HEK293 (cell line): ENCODE measurements at regions not wholly inside any gene's neighbourhood (a gene's known extent, or its start where the extent isn't known, plus 50 kb on each side); places are given as distances from the start of the nearest gene placed in this dataset.
A peak's percentile ranks its signal among the peaks of the same experiment; 100 is the strongest.

Experiments
- CTCF ChIA-PET: fragments of 350-600 bp; formaldehyde crosslinking; extraction: SDS; loops from one replicate; lab custom pipeline; 2021; ENCODE audit warnings: antibody characterized with exemption; lab: Yijun Ruan, JAX
- POLR2A ChIA-PET: fragments of 300-600 bp; formaldehyde crosslinking; extraction: SDS; loops from one replicate; lab custom pipeline; 2020; ENCODE audit warnings: antibody characterized with exemption, inconsistent platforms; lab: Yijun Ruan, JAX
- H3K27ac ChIP-seq: fragments of 200-500 bp; sonication (Bioruptor generic); 2 replicates; pipeline ENCODE4 v1.5.1; 2014; ENCODE audit warnings: low read depth, low read length, control low read depth, inconsistent platforms; ENCODE audit errors: extremely low read depth
- H3K36me3 ChIP-seq, 2 experiments: fragments of 200-500 bp in 1 of 2; sonication (Bioruptor generic) in 1 of 2; 1 replicate in 1 of 2; 2 replicates in 1 of 2; pipeline ENCODE4 v1.5.1; 2014 to 2017; ENCODE audit warnings: inconsistent platforms in 2 of 2, low read length in 2 of 2; ENCODE audit not compliant: control insufficient read depth in 2 of 2, insufficient read depth in 1 of 2
- H3K4me1 ChIP-seq: fragments of 200-500 bp; sonication (Bioruptor generic); 2 replicates; pipeline ENCODE4 v1.5.1; 2014; ENCODE audit warnings: mild to moderate bottlenecking, low read length, inconsistent platforms; ENCODE audit not compliant: control insufficient read depth, insufficient read depth
- H3K4me3 ChIP-seq: 2 replicates; pipeline ENCODE4 v1.5.1; 2011; ENCODE audit warnings: low read depth, mild to moderate bottlenecking, control low read depth, low read length, moderate library complexity
- H3K9me3 ChIP-seq: fragments of 200-500 bp; sonication (Bioruptor generic); 2 replicates; pipeline ENCODE4 v1.5.1; 2014; ENCODE audit warnings: low read depth, low read length, inconsistent platforms; ENCODE audit not compliant: control insufficient read depth, insufficient read depth
- ELK4 ChIP-seq: IDR thresholded peaks from 2 replicates; pipeline ENCODE4 v1.6.1; 2011; ENCODE audit warnings: mild to moderate bottlenecking, low read depth, low read length, borderline replicate concordance
- ZBTB20 ChIP-seq: fragments of 450-650 bp; formaldehyde crosslinking; IDR thresholded peaks from 2 replicates; pipeline ENCODE4 v1.5.1; 2016; ENCODE audit warnings: missing biosample characterization, missing genetic modification characterization
- ZFP69B ChIP-seq: fragments of 450-650 bp; formaldehyde crosslinking; IDR thresholded peaks from 2 replicates; pipeline ENCODE4 v1.5.1; 2016; ENCODE audit warnings: missing biosample characterization, missing genetic modification characterization
- ZIC2 ChIP-seq: fragments of 450-650 bp; formaldehyde crosslinking; IDR thresholded peaks from 2 replicates; pipeline ENCODE4 v1.5.1; 2016; ENCODE audit warnings: missing biosample characterization, missing genetic modification characterization
- ZNF169 ChIP-seq: fragments of 450-650 bp; formaldehyde crosslinking; IDR thresholded peaks from 2 replicates; pipeline ENCODE4 v1.5.1; 2016; ENCODE audit warnings: missing biosample characterization, missing genetic modification characterization
- ZNF221 ChIP-seq: fragments of 450-650 bp; formaldehyde crosslinking; IDR thresholded peaks from 2 replicates; pipeline ENCODE4 v1.5.1; 2017; ENCODE audit warnings: missing biosample characterization, missing genetic modification characterization, borderline replicate concordance
- ZNF311 ChIP-seq: fragments of 450-650 bp; formaldehyde crosslinking; IDR thresholded peaks from 2 replicates; pipeline ENCODE4 v1.5.1; 2017; ENCODE audit warnings: missing biosample characterization, missing genetic modification characterization, borderline replicate concordance
- ZNF335 ChIP-seq: fragments of 450-650 bp; formaldehyde crosslinking; conservative IDR thresholded peaks from 2 replicates; pipeline ENCODE4 v1.5.1; 2016; ENCODE audit warnings: missing biosample characterization, missing genetic modification characterization
- ZNF341 ChIP-seq: fragments of 450-650 bp; formaldehyde crosslinking; IDR thresholded peaks from 2 replicates; pipeline ENCODE4; 2016; ENCODE audit warnings: low read depth, missing biosample characterization, missing genetic modification characterization
- ZNF518A ChIP-seq: fragments of 450-650 bp; formaldehyde crosslinking; conservative IDR thresholded peaks from 2 replicates; pipeline ENCODE4 v1.5.1; 2016; ENCODE audit warnings: low read depth, missing biosample characterization, missing genetic modification characterization
- ZNF596 ChIP-seq: fragments of 450-650 bp; IDR thresholded peaks from 2 replicates; pipeline ENCODE4 v1.5.0; 2018; ENCODE audit warnings: missing biosample characterization, mild to moderate bottlenecking, missing genetic modification characterization, moderate library complexity
- ZNF707 ChIP-seq: fragments of 450-650 bp; formaldehyde crosslinking; IDR thresholded peaks from 2 replicates; pipeline ENCODE4 v1.5.1; 2016; ENCODE audit warnings: missing biosample characterization, missing genetic modification characterization
- ZSCAN18 ChIP-seq: fragments of 450-650 bp; formaldehyde crosslinking; IDR thresholded peaks from 2 replicates; pipeline ENCODE4 v1.5.1; 2016; ENCODE audit warnings: missing biosample characterization, missing genetic modification characterization
- TF ChIP-seq, protein P1 (sequence below): fragments of 450-650 bp; formaldehyde crosslinking; IDR thresholded peaks from 2 replicates; pipeline ENCODE4 v1.5.1; 2016; ENCODE audit warnings: missing biosample characterization, missing genetic modification characterization, borderline replicate concordance
- TF ChIP-seq, protein P2 (sequence below): fragments of 450-650 bp; formaldehyde crosslinking; IDR thresholded peaks from 2 replicates; pipeline ENCODE4 v1.5.1; 2016; ENCODE audit warnings: missing biosample characterization, missing genetic modification characterization
- TF ChIP-seq, protein P3 (sequence below): fragments of 450-650 bp; formaldehyde crosslinking; IDR thresholded peaks from 2 replicates; pipeline ENCODE4 v1.5.1; 2016; ENCODE audit warnings: missing biosample characterization, missing genetic modification characterization

GRCh38 chr14:93857500-93858283 lies 69.4 kb upstream of the PRIMA1 start:
- CTCF ChIA-PET, result interaction anchor here (0.6 kb wide), 1 partner anchor 37 kb away, joined by 3 read pairs; no protein-coding TSS in a partner anchor
- Histone ChIP-seq H3K36me3 (no peaks in the 10 kb centered on the region), H3K9me3 (no peaks in the 10 kb centered on the region), H3K4me3 (no peak overlapping the region), H3K4me1 (0 out of 2 replicates have a peak, but pooled peaks cover 2% of the 10 kb centered on the region), H3K27ac (no peak overlapping the region)
- POLR2A ChIA-PET, result no interaction called here
- TF ChIP-seq, protein P1, sequence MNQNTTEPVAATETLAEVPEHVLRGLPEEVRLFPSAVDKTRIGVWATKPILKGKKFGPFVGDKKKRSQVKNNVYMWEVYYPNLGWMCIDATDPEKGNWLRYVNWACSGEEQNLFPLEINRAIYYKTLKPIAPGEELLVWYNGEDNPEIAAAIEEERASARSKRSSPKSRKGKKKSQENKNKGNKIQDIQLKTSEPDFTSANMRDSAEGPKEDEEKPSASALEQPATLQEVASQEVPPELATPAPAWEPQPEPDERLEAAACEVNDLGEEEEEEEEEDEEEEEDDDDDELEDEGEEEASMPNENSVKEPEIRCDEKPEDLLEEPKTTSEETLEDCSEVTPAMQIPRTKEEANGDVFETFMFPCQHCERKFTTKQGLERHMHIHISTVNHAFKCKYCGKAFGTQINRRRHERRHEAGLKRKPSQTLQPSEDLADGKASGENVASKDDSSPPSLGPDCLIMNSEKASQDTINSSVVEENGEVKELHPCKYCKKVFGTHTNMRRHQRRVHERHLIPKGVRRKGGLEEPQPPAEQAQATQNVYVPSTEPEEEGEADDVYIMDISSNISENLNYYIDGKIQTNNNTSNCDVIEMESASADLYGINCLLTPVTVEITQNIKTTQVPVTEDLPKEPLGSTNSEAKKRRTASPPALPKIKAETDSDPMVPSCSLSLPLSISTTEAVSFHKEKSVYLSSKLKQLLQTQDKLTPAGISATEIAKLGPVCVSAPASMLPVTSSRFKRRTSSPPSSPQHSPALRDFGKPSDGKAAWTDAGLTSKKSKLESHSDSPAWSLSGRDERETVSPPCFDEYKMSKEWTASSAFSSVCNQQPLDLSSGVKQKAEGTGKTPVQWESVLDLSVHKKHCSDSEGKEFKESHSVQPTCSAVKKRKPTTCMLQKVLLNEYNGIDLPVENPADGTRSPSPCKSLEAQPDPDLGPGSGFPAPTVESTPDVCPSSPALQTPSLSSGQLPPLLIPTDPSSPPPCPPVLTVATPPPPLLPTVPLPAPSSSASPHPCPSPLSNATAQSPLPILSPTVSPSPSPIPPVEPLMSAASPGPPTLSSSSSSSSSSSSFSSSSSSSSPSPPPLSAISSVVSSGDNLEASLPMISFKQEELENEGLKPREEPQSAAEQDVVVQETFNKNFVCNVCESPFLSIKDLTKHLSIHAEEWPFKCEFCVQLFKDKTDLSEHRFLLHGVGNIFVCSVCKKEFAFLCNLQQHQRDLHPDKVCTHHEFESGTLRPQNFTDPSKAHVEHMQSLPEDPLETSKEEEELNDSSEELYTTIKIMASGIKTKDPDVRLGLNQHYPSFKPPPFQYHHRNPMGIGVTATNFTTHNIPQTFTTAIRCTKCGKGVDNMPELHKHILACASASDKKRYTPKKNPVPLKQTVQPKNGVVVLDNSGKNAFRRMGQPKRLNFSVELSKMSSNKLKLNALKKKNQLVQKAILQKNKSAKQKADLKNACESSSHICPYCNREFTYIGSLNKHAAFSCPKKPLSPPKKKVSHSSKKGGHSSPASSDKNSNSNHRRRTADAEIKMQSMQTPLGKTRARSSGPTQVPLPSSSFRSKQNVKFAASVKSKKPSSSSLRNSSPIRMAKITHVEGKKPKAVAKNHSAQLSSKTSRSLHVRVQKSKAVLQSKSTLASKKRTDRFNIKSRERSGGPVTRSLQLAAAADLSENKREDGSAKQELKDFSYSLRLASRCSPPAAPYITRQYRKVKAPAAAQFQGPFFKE (tag by site-specific recombination), result no peak
- TF ChIP-seq ZSCAN18 (tag by site-specific recombination) (no peak), ZNF221 (tag by site-specific recombination) (no peak), ZNF335 (tag by site-specific recombination) (peak; percentile 20; the same call in 1 of the 2 replicates), ZNF707 (no peak), ZNF596 (tag by site-specific recombination) (0 out of 2 replicates have a peak, but pooled peaks have one; percentile 23), ZIC2 (tag by site-specific recombination) (peak; percentile 66), ZNF341 (no peak), ZFP69B (tag by site-specific recombination) (no peak), ELK4 (no peak), ZNF311 (no peak), ZNF518A (tag by site-specific recombination) (peak; percentile 53), ZNF169 (tag by site-specific recombination) (no peak), ZBTB20 (0 out of 2 replicates have a peak, but pooled peaks have one; percentile 44)
- TF ChIP-seq, protein P2, sequence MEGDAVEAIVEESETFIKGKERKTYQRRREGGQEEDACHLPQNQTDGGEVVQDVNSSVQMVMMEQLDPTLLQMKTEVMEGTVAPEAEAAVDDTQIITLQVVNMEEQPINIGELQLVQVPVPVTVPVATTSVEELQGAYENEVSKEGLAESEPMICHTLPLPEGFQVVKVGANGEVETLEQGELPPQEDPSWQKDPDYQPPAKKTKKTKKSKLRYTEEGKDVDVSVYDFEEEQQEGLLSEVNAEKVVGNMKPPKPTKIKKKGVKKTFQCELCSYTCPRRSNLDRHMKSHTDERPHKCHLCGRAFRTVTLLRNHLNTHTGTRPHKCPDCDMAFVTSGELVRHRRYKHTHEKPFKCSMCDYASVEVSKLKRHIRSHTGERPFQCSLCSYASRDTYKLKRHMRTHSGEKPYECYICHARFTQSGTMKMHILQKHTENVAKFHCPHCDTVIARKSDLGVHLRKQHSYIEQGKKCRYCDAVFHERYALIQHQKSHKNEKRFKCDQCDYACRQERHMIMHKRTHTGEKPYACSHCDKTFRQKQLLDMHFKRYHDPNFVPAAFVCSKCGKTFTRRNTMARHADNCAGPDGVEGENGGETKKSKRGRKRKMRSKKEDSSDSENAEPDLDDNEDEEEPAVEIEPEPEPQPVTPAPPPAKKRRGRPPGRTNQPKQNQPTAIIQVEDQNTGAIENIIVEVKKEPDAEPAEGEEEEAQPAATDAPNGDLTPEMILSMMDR, result peak; percentile 42; the same call in 1 of the 2 replicates
- TF ChIP-seq, protein P3, sequence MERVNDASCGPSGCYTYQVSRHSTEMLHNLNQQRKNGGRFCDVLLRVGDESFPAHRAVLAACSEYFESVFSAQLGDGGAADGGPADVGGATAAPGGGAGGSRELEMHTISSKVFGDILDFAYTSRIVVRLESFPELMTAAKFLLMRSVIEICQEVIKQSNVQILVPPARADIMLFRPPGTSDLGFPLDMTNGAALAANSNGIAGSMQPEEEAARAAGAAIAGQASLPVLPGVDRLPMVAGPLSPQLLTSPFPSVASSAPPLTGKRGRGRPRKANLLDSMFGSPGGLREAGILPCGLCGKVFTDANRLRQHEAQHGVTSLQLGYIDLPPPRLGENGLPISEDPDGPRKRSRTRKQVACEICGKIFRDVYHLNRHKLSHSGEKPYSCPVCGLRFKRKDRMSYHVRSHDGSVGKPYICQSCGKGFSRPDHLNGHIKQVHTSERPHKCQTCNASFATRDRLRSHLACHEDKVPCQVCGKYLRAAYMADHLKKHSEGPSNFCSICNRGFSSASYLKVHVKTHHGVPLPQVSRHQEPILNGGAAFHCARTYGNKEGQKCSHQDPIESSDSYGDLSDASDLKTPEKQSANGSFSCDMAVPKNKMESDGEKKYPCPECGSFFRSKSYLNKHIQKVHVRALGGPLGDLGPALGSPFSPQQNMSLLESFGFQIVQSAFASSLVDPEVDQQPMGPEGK (tag by site-specific recombination), result peak; percentile 56
